ENCODE measurements at regions not wholly inside any gene's neighbourhood (a gene's known extent, or its start where the extent isn't known, plus 50 kb on each side); places are given as distances from the start of the nearest gene placed in this dataset.

GRCh38 chr3:117455782-117456181, 746.2 kb downstream of the TUSC7 start:
- TF ChIP-seq CTCF (IDR thresholded peaks at IDR 0.05) = no peak
- TF ChIP-seq POLR2A (IDR thresholded peaks at IDR 0.05) = no peak

All from thyroid gland (tissue), 4 donors.